Naive B cell (primary cell): ENCODE measurements at regions not wholly inside any gene's neighbourhood (a gene's known extent, or its start where the extent isn't known, plus 50 kb on each side); places are given as distances from the start of the nearest gene placed in this dataset.

Experiments
- ATAC-seq, 2 donors: fragments of 150-1000 bp; cut with Tn5 transposase; 2 replicates each; pipeline ENCODE4 v1.10.0; 2021; ENCODE audit warnings: low read depth in 2 of 2, mild to moderate bottlenecking in 2 of 2, moderate library complexity in 2 of 2
- DNase-seq: peaks from one replicate; pipeline ENCODE4 v3.0.0; 2022
- H3K27ac Mint-ChIP-seq, 6 donors: one replicate each; pipeline ENCODE4 v1.8.0; 2020 to 2022; ENCODE audit warnings: mild to moderate bottlenecking in 6 of 6, mixed read lengths in 6 of 6, moderate library complexity in 5 of 6, inconsistent platforms in 2 of 6
- H3K27me3 Mint-ChIP-seq, 3 donors: one replicate each; pipeline ENCODE4 v1.8.0; 2021 to 2022; ENCODE audit warnings: mixed read lengths in 3 of 3, mild to moderate bottlenecking in 1 of 3
- H3K36me3 Mint-ChIP-seq, 2 donors: one replicate each; pipeline ENCODE4 v1.8.0; 2020 to 2022; ENCODE audit warnings: mixed read lengths in 2 of 2, inconsistent platforms in 1 of 2, mild to moderate bottlenecking in 1 of 2
- H3K4me1 Mint-ChIP-seq, 3 donors: one replicate each; pipeline ENCODE4 v1.8.0; 2020 to 2022; ENCODE audit warnings: mixed read lengths in 3 of 3, inconsistent platforms in 1 of 3, mild to moderate bottlenecking in 1 of 3, moderate library complexity in 1 of 3
- H3K4me3 Mint-ChIP-seq, 8 donors: one replicate each; pipeline ENCODE4 v1.8.0; 2020 to 2022; ENCODE audit warnings: mild to moderate bottlenecking in 8 of 8, mixed read lengths in 8 of 8, moderate library complexity in 8 of 8, inconsistent platforms in 2 of 8
- H3K9me3 Mint-ChIP-seq, 7 donors: one replicate each; pipeline ENCODE4 v1.8.0; 2020 to 2022; ENCODE audit warnings: mixed read lengths in 7 of 7, mild to moderate bottlenecking in 5 of 7, inconsistent platforms in 2 of 7, moderate library complexity in 1 of 7

DNA sequence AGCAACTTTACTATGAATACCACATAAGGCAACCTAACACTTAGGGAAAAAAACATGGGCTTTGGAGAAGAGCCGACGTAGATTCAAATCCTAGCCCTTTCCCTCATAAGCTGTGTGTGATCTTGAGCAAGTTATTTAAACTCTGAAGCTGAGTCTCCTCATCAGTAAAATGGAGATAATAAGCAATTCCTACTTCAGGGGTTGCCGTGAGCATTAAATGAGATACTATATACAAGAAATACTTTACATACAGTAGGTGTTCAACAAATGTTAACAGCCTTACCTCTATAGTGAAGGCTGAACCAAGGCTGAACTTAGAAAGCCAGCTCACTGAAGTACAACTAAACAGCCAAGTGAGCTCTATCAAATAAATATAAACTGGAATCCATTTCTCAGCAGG, 146.2 kb upstream of the DKK2 start:
- H3K4me1 Mint-ChIP-seq, result no peaks in the 10 kb centered on the region
- DNase-seq (no peak), ATAC-seq (no peak)
- no peaks in the 10 kb centered on the region for H3K36me3 Mint-ChIP-seq
- H3K4me3 Mint-ChIP-seq, result no peak overlapping the region
- H3K9me3 Mint-ChIP-seq, result no peaks in the 10 kb centered on the region
- H3K27me3 Mint-ChIP-seq, result no peaks in the 10 kb centered on the region
- no peak overlapping the region for H3K27ac Mint-ChIP-seq

DNA sequence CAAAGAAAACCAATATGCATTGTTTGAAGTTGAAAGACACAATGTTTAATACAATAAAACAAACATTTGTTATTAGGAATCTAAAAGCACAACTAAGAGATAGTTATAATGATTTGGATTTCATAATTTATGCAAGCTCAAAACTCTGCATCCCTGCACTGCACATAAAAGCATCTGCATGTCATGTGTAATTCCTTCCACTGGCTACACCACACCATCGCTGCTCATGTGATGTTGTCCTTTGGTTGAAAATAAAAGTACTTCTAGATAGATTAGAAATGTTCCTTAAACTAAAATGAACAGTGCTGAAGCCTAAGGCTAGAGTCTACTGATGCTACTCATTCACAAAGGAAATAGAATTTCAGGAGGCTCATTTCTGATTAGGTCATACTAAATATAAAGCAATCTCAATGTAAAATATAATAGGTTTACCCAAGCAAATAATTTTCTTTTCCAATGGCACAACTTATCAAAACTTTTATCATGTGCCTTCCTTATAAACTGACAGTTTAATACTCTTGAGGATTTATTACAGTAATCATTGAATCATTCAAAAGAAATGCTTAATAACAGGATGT, 130.8 kb upstream of the DKK2 start:
- Mint-ChIP-seq H3K4me1 (no peaks in the 10 kb centered on the region), H3K27me3 (no peaks in the 10 kb centered on the region), H3K4me3 (no peak overlapping the region), H3K27ac (no peak overlapping the region), H3K9me3 (peaks cover 4 to 19% (median 9%) of the 10 kb centered on the region in 7 donors), H3K36me3 (no peaks in the 10 kb centered on the region)
- ATAC-seq, result no peak
- DNase-seq, result no peak

DNA sequence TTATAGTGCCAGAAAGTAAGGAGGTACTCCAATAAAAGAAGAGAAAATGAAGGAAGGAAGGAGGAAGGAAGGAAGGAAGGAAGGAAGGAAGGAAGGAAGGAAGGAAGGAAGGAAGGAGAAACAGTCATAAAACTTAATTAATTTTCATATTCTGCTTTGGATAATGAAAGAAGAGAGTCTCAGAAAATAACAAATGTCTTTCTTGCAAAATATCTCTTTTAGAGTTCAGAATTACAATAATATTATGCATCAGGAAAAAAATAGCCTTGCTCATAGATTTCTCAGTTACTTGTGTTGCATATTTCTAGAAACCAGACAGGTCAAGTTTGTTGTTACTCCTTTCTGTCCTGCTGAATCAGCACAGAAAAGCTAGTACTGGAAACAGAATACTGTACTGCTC, 130.1 kb upstream of the DKK2 start:
- no peaks in the 10 kb centered on the region for H3K4me1 Mint-ChIP-seq
- H3K4me3 Mint-ChIP-seq, result no peak overlapping the region
- H3K36me3 Mint-ChIP-seq, result no peaks in the 10 kb centered on the region
- peaks cover 4 to 19% (median 9%) of the 10 kb centered on the region in 7 donors for H3K9me3 Mint-ChIP-seq
- ATAC-seq (no peak), DNase-seq (no peak)
- no peaks in the 10 kb centered on the region for H3K27me3 Mint-ChIP-seq
- H3K27ac Mint-ChIP-seq, result no peak overlapping the region

DNA sequence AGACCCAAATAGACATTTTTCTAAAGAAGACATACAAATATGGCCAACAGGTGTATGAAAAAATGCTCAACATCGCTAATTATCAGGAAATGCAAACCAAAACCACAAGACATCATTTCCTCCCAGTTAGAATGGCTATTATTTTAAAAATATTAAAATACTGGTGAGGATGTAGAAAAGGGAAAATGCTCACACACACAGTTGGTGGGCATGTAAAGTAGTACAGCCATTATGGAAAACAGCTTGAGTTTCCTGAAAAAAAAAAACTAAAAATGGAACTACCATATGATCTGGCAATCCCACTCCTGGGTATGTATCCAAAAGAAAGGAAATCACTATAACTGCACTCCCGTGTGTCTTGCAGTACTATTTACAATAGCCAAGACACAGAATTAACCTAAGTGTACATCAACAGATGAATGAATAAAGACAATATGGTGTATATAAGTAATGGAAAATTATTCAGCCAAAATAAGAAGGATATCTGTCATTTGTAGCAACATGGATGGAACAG, 128.9 kb upstream of the DKK2 start:
- ATAC-seq (no peak), DNase-seq (no peak)
- no peaks in the 10 kb centered on the region for H3K27me3 Mint-ChIP-seq
- no peak overlapping the region for H3K27ac Mint-ChIP-seq
- H3K9me3 Mint-ChIP-seq, result peaks cover 4 to 19% (median 10%) of the 10 kb centered on the region in 7 donors
- no peaks in the 10 kb centered on the region for H3K36me3 Mint-ChIP-seq
- H3K4me3 Mint-ChIP-seq, result no peak overlapping the region
- H3K4me1 Mint-ChIP-seq, result no peaks in the 10 kb centered on the region

DNA sequence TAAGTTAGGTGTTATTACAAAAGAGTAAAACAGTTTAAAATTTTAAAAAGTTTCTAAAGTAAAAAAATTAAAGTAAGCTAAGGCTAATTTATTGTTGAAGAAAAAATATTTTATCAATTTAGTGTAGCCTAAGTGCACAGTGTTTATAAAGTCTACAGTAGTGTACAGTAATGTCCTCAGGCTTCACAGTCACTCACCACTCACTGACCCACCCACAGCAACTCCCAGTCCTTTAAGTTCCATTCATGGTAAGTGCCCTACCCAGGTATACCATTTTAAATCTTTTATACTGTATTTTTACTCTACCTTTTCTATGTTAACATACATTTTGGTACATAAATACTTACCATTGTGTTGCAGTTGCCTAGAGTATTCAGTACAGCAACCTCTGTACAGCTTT, 120.3 kb upstream of the DKK2 start:
- H3K4me3 Mint-ChIP-seq, result no peak overlapping the region
- ATAC-seq, result no peak
- DNase-seq, result no peak
- H3K27ac Mint-ChIP-seq, result no peak overlapping the region
- H3K27me3 Mint-ChIP-seq, result no peaks in the 10 kb centered on the region
- H3K4me1 Mint-ChIP-seq, result no peaks in the 10 kb centered on the region
- H3K9me3 Mint-ChIP-seq, result peaks cover 0 to 9% (median 3%) of the 10 kb centered on the region in 7 donors
- no peaks in the 10 kb centered on the region for H3K36me3 Mint-ChIP-seq

DNA sequence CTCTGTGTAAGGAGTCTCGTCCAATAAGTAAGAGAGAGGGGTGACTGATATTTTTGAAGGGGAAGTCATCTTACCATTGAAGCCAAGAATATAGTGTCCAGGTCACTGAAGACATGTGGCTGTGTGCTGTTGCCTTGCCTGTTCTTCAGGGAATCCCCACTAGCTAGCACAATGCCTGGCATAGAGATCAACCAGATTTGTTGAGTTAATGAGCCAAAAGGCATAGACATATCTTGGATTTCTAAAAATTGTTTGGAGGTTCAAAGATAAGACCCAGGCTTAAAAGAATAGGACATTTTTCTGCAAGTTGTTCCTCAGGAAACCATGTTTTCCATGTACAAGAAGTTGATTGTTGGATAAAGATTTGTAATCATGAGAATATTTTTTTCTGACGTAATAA, 119.3 kb upstream of the DKK2 start:
- Mint-ChIP-seq H3K36me3 (no peaks in the 10 kb centered on the region), H3K4me3 (no peak overlapping the region), H3K27me3 (no peaks in the 10 kb centered on the region), H3K27ac (no peak overlapping the region), H3K4me1 (no peaks in the 10 kb centered on the region), H3K9me3 (peaks cover 0 to 9% (median 0%) of the 10 kb centered on the region in 7 donors)
- ATAC-seq, result no peak
- DNase-seq, result no peak

DNA sequence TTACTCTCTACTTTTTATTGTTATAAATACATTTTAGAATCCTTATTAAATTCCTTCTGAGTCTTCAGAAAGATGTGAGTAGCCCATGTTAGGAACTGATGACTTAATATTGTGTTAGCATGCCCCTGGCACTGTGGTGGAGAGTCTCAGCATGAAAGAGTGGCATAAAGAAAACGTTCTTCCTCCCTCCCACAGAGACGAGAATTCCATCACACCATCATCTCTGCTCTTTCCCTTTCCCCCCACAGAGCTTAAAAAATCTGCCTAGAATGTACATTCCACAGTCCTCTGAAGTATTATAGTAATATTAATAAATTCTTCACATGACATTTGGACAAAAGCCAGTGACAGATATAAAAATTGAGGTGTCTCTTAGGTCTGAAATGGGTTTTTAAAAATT, 117.8 kb upstream of the DKK2 start:
- H3K9me3 Mint-ChIP-seq, result peaks cover 0 to 9% (median 0%) of the 10 kb centered on the region in 7 donors
- H3K4me1 Mint-ChIP-seq, result no peaks in the 10 kb centered on the region
- no peaks in the 10 kb centered on the region for H3K27me3 Mint-ChIP-seq
- ATAC-seq (no peak), DNase-seq (no peak)
- no peak overlapping the region for H3K27ac Mint-ChIP-seq
- no peaks in the 10 kb centered on the region for H3K36me3 Mint-ChIP-seq
- H3K4me3 Mint-ChIP-seq, result no peak overlapping the region

DNA sequence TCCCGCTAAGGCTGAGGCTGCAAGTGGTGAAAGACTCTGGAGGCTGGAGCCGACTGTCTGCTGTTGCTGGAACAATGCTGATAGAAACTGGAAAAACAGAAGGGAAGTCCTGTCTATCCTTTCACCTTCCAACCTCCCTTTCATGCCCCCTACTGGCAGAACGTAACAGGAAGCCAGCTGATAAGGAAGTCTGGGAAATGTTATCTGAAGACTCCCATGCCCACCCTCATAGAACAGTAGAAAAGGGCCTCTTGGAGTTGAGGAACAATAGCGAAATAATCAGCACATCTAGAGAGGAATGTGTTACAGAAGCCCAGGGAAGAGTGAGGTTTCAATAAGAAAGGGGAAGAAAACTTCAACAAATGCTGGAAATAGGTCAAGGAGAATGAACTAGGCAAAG, 117.1 kb upstream of the DKK2 start:
- no peaks in the 10 kb centered on the region for H3K27me3 Mint-ChIP-seq
- no peaks in the 10 kb centered on the region for H3K4me1 Mint-ChIP-seq
- no peak overlapping the region for H3K4me3 Mint-ChIP-seq
- ATAC-seq, result no peak
- DNase-seq, result no peak
- H3K27ac Mint-ChIP-seq, result no peak overlapping the region
- H3K9me3 Mint-ChIP-seq, result peaks cover 0 to 9% (median 0%) of the 10 kb centered on the region in 7 donors
- no peaks in the 10 kb centered on the region for H3K36me3 Mint-ChIP-seq

DNA sequence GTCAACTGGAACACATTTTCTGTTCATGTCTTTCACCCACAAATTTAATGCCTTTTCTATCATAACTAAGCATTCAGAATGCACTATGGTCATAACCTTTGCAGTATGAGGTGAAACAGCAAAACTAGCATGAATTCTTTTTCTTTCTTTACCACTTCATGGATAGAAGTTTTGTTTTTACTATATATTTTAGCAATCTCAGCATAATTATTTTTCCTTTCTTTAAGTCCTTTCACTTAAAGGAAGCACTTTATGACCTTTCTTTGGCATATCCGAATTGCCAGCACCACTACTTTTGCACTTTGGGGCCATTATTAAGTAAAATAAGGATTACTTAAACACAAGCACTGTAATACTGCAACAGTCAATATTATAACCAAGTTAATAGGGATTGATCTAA, 115.1 kb upstream of the DKK2 start:
- Mint-ChIP-seq H3K4me3 (no peak overlapping the region), H3K9me3 (peaks cover 0 to 9% (median 0%) of the 10 kb centered on the region in 7 donors), H3K27ac (no peak overlapping the region), H3K4me1 (no peaks in the 10 kb centered on the region), H3K27me3 (no peaks in the 10 kb centered on the region), H3K36me3 (no peaks in the 10 kb centered on the region)
- DNase-seq (no peak), ATAC-seq (no peak)

DNA sequence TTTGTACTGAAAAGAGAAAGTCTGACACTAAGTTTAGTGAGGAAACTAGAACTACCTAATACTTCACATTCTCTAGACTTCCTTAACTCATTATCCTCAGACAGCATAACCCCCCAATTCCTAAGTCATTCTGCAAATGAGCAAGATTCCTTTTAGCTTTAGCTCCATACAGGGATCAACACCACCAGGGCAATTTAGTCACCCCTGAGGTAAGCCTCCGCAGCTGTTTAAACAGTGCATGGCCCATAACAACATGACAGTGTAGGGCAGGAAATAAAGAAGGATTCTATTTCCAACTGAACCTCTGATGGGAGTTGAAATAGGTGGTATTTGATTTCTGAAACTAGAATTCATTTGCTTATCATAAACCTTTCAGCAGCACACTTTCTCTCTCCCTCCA, 112.8 kb upstream of the DKK2 start:
- no peak overlapping the region for H3K4me3 Mint-ChIP-seq
- H3K9me3 Mint-ChIP-seq, result peaks cover 0 to 9% (median 3%) of the 10 kb centered on the region in 7 donors
- ATAC-seq (no peak), DNase-seq (no peak)
- no peak overlapping the region for H3K27ac Mint-ChIP-seq
- H3K4me1 Mint-ChIP-seq, result no peaks in the 10 kb centered on the region
- H3K27me3 Mint-ChIP-seq, result no peaks in the 10 kb centered on the region
- H3K36me3 Mint-ChIP-seq, result no peaks in the 10 kb centered on the region

DNA sequence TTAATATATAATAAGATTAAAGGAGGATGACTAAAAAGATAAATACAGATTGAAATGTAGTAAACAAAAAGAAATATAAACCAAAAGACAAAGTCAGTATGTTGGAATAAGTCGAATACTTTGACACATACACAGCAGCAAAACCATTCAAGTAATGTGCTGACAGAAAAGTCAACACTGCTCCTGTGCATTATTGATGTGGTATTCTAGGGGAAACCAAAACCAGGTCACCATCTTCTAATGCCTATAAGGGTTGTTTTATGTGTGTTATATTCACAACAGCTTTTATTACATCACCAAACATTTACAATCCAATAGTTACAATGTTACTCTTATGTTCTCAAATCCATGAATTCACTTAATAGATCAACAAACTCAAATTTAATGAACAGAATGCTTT, 111.8 kb upstream of the DKK2 start:
- Mint-ChIP-seq H3K27ac (no peak overlapping the region), H3K4me3 (no peak overlapping the region), H3K9me3 (peaks cover 0 to 6% (median 3%) of the 10 kb centered on the region in 7 donors), H3K27me3 (no peaks in the 10 kb centered on the region), H3K36me3 (no peaks in the 10 kb centered on the region), H3K4me1 (no peaks in the 10 kb centered on the region)
- ATAC-seq (no peak), DNase-seq (no peak)

DNA sequence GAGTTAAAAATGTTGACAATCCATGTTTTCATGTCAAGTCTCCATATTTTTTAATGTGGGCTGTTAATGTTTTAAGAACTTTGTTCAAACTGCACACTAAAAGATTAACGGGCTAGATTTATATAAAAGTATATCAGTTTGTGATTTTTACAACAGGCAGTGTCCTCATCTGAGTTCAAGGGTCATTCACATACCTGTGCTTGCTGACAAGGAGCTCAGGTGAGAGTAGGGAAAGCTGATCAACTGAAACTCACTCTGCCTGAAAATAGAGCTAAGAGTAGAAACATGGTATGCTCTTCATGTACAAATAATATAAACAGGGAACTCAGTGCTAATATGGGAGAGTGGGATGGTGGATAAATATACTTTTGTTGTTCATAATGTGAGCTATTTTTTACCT, 102.3 kb upstream of the DKK2 start:
- Mint-ChIP-seq H3K9me3 (peaks cover 0 to 2% (median 0%) of the 10 kb centered on the region in 7 donors), H3K36me3 (no peaks in the 10 kb centered on the region), H3K4me3 (no peak overlapping the region), H3K27me3 (no peaks in the 10 kb centered on the region), H3K27ac (no peak overlapping the region), H3K4me1 (no peaks in the 10 kb centered on the region)
- ATAC-seq (no peak), DNase-seq (no peak)

DNA sequence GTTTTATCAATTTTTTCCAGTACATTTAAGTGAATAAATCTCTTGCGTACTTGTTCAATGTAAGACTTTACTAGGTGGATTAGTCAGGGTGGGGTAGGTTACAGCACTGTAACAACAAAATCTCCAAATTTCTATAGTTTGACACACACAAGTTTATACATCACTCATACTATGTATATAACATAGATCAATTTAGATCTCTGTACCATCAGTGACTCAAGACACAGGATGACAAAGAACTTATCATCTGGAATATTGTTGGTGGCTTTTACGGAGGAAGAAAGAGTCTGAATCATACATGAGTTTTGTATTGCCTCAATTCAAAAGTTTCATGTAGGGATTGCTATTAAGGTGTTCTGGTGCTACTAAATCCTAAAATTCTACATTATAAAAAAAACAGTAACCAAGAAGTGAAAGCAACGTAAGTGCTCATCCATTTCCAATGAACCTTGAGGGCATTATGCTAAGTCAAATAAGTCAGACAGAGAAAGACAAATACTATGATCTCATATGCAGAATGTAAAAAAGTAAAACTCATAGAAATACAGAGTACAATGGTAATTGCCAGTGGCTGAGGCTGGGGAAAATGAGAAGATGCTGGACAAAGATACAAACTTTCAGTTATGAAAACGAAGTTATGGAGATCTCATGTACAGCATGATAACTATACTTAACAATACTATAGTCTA, 98.0 kb upstream of the DKK2 start:
- no peaks in the 10 kb centered on the region for H3K4me1 Mint-ChIP-seq
- DNase-seq (no peak), ATAC-seq (no peak)
- H3K27me3 Mint-ChIP-seq, result no peaks in the 10 kb centered on the region
- no peak overlapping the region for H3K4me3 Mint-ChIP-seq
- H3K36me3 Mint-ChIP-seq, result no peaks in the 10 kb centered on the region
- H3K27ac Mint-ChIP-seq, result no peak overlapping the region
- peaks cover 0 to 2% (median 0%) of the 10 kb centered on the region in 7 donors for H3K9me3 Mint-ChIP-seq

DNA sequence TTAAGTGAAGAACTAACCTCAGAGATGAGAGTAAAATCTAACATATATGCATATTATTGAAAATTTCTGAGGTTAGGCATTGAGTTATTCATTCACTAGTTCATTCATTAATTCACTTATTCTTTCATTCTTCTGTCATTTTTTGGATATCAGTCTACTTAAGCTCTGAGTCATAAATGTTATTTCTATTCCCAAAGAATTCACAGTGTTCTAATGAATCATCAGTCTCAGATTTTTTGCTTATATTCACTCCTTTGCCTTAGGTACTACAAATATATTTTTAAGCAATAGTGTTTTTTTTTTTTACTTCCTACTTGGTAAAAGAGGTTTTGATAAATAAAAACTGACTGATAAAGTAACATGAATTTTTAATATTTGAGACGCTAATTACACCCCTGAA, 95.2 kb upstream of the DKK2 start:
- H3K27ac Mint-ChIP-seq, result no peak overlapping the region
- H3K9me3 Mint-ChIP-seq, result peaks cover 0 to 4% (median 0%) of the 10 kb centered on the region in 7 donors
- no peaks in the 10 kb centered on the region for H3K27me3 Mint-ChIP-seq
- DNase-seq (no peak), ATAC-seq (no peak)
- no peak overlapping the region for H3K4me3 Mint-ChIP-seq
- no peaks in the 10 kb centered on the region for H3K36me3 Mint-ChIP-seq
- no peaks in the 10 kb centered on the region for H3K4me1 Mint-ChIP-seq
